Liver (tissue), 8 donors: ENCODE measurements at regions not wholly inside any gene's neighbourhood (a gene's known extent, or its start where the extent isn't known, plus 50 kb on each side); places are given as distances from the start of the nearest gene placed in this dataset.

ENCODE experiments used
- DNase-seq: peaks from one replicate; pipeline ENCODE4 v3.0.0-alpha.2; 2017; ENCODE audit warnings: low spot score
- H3K27ac ChIP-seq, 2 donors: one replicate each; pipeline ENCODE4 v1.7.0; 2013; ENCODE audit warnings: inconsistent platforms in 2 of 2, low read length in 2 of 2, control low read depth in 1 of 2, low read depth in 1 of 2, mild to moderate bottlenecking in 1 of 2
- H3K27me3 ChIP-seq, 4 donors: one replicate each; pipeline versions ENCODE4 v1.6.1 to v1.7.0; 2013; ENCODE audit warnings: low read length in 3 of 4, inconsistent platforms in 1 of 4, mild to moderate bottlenecking in 1 of 4, moderate library complexity in 1 of 4; ENCODE audit not compliant: control insufficient read depth in 4 of 4, insufficient read depth in 4 of 4
- H3K36me3 ChIP-seq, 4 donors: one replicate each; pipeline versions ENCODE4 v1.6.1 to v1.7.0; 2013; ENCODE audit warnings: low read length in 3 of 4, mild to moderate bottlenecking in 3 of 4, low read depth in 1 of 4, moderate library complexity in 1 of 4; ENCODE audit not compliant: control insufficient read depth in 4 of 4, insufficient read depth in 3 of 4
- H3K4me1 ChIP-seq, 4 donors: one replicate each; pipeline versions ENCODE4 v1.6.1 to v1.7.0; 2013; ENCODE audit warnings: low read length in 3 of 4, mild to moderate bottlenecking in 3 of 4, moderate library complexity in 1 of 4; ENCODE audit not compliant: control insufficient read depth in 4 of 4, insufficient read depth in 4 of 4
- H3K4me3 ChIP-seq, 3 donors: one replicate each; pipeline versions ENCODE4 v1.6.1 to v1.7.0; 2013; ENCODE audit warnings: low read length in 3 of 3, control low read depth in 1 of 3, low read depth in 1 of 3, mild to moderate bottlenecking in 1 of 3
- H3K9ac ChIP-seq, 2 donors: one replicate each; pipeline ENCODE4 v1.7.0; 2013; ENCODE audit warnings: low read length in 2 of 2, mild to moderate bottlenecking in 2 of 2, moderate library complexity in 2 of 2, control low read depth in 1 of 2, low read depth in 1 of 2
- H3K9me3 ChIP-seq, 4 donors: one replicate each; pipeline versions ENCODE4 v1.6.1 to v1.7.0; 2013; ENCODE audit warnings: low read length in 3 of 4; ENCODE audit not compliant: control insufficient read depth in 4 of 4
- ATF3 ChIP-seq: IDR thresholded peaks from 2 replicates; pipeline ENCODE4 v1.6.1; 2016; ENCODE audit warnings: antibody characterized with exemption
- CTCF ChIP-seq: fragments of 150-350 bp; IDR thresholded peaks from 2 replicates; pipeline ENCODE4 v1.5.1; 2017; ENCODE audit warnings: improper control_type of control experiment, low read depth, low read length; ENCODE audit not compliant: missing input control
- EGR1 ChIP-seq, 2 donors: IDR thresholded peaks; 2 replicates each; pipeline ENCODE4 v1.6.1; 2016 to 2018; ENCODE audit warnings: antibody characterized with exemption in 2 of 2, low read depth in 2 of 2
- FOXA1 ChIP-seq: IDR thresholded peaks from 2 replicates; pipeline ENCODE4 v1.6.1; 2016; ENCODE audit warnings: antibody characterized with exemption
- FOXA2 ChIP-seq: IDR thresholded peaks from 2 replicates; pipeline ENCODE4 v1.6.1; 2016; ENCODE audit warnings: antibody characterized with exemption
- GABPA ChIP-seq, 2 donors: IDR thresholded peaks in 1 of 2; conservative IDR thresholded peaks in 1 of 2; 2 replicates each; pipeline ENCODE4 v1.6.1; 2016; ENCODE audit warnings: antibody characterized with exemption in 2 of 2, mild to moderate bottlenecking in 1 of 2, moderate library complexity in 1 of 2
- HNF4A ChIP-seq, 2 donors: conservative IDR thresholded peaks; 2 replicates each; pipeline ENCODE4 v1.6.1; 2016; ENCODE audit warnings: antibody characterized with exemption in 2 of 2, mild to moderate bottlenecking in 2 of 2
- HNF4G ChIP-seq: IDR thresholded peaks from 2 replicates; pipeline ENCODE4 v1.6.1; 2016; ENCODE audit warnings: antibody characterized with exemption
- JUND ChIP-seq, 2 donors: IDR thresholded peaks; 2 replicates each; pipeline ENCODE4 v1.6.1; 2016; ENCODE audit warnings: antibody characterized with exemption in 2 of 2
- MAX ChIP-seq: IDR thresholded peaks from 2 replicates; pipeline ENCODE4 v1.6.1; 2016; ENCODE audit warnings: antibody characterized with exemption
- NR2F2 ChIP-seq: IDR thresholded peaks from 2 replicates; pipeline ENCODE4 v1.6.1; 2016; ENCODE audit warnings: antibody characterized with exemption
- RAD21 ChIP-seq, 2 donors: IDR thresholded peaks; 2 replicates each; pipeline ENCODE4 v1.6.1; 2016; ENCODE audit warnings: antibody characterized with exemption in 2 of 2, mild to moderate bottlenecking in 2 of 2
- REST ChIP-seq: IDR thresholded peaks from 2 replicates; pipeline ENCODE4 v1.6.1; 2016; ENCODE audit warnings: antibody characterized with exemption, mild to moderate bottlenecking
- RXRA ChIP-seq, 2 donors: IDR thresholded peaks; 2 replicates each; pipeline ENCODE4 v1.6.1; 2017 to 2018; ENCODE audit warnings: antibody characterized with exemption in 2 of 2, mild to moderate bottlenecking in 1 of 2
- SP1 ChIP-seq: IDR thresholded peaks from 2 replicates; pipeline ENCODE4 v1.6.1; 2018; ENCODE audit warnings: antibody characterized with exemption, mild to moderate bottlenecking
- TAF1 ChIP-seq: conservative IDR thresholded peaks from 2 replicates; pipeline ENCODE4 v1.6.1; 2016; ENCODE audit warnings: antibody characterized with exemption, mild to moderate bottlenecking
- YY1 ChIP-seq: IDR thresholded peaks from 2 replicates; pipeline ENCODE4 v1.6.1; 2016; ENCODE audit warnings: antibody characterized with exemption, mild to moderate bottlenecking
- ZBTB33 ChIP-seq: IDR thresholded peaks from 2 replicates; pipeline ENCODE4 v1.6.1; 2016; ENCODE audit warnings: antibody characterized with exemption
- WGBS: extraction: QIAGEN DNeasy Blood & Tissue Kit; methylation state at CpG from one replicate; pipeline ENCODE4 v1.1.7; 2013; 5-methylcytosine and 5-hydroxymethylcytosine counted together
- donor health status: healthy.
- donor health status: healthy.
- donor health status: healthy.
- donor health status: healthy.
- donor health status: healthy.

- TF ChIP-seq CTCF (no peak), YY1 (no peak), FOXA2 (no peak)
Observed at GRCh38 chr12:78385541-78385940, 479.0 kb upstream of the SYT1 start (continued).

- no peak overlapping the region for H3K9ac ChIP-seq
- no peak overlapping the region for H3K4me3 ChIP-seq
- no peaks in the 10 kb centered on the region for H3K36me3 ChIP-seq
- H3K27me3 ChIP-seq = no peaks in the 10 kb centered on the region
- no peak for TF ChIP-seq HNF4G
- TF ChIP-seq RAD21 (IDR thresholded peaks at IDR 0.05) = no peak
- TF ChIP-seq HNF4A (conservative IDR thresholded peaks at IDR 0.05) = no peak
- no peak for TF ChIP-seq ZBTB33
- no peak for TF ChIP-seq RXRA (IDR thresholded peaks at IDR 0.05)
- no peak for TF ChIP-seq ATF3
- TF ChIP-seq JUND (IDR thresholded peaks at IDR 0.05) = no peak
- TF ChIP-seq MAX = no peak
- TF ChIP-seq GABPA (IDR thresholded peaks at IDR 0.05 in 1 of 2, conservative IDR thresholded peaks at IDR 0.05 in 1 of 2) = no peak
- TF ChIP-seq REST = no peak
- TF ChIP-seq CTCF = no peak
- TF ChIP-seq EGR1 (IDR thresholded peaks at IDR 0.05; ENCODE audit: low read depth in 2 of 2) = no peak
- no peak for TF ChIP-seq FOXA2
- no peak for TF ChIP-seq SP1
- TF ChIP-seq FOXA1 = no peak
- no peak for TF ChIP-seq YY1
- no peak for TF ChIP-seq NR2F2
- no peak for TF ChIP-seq TAF1
- 89% methylated on average over 2 of the region's 2 CpGs for WGBS
- no peaks in the 10 kb centered on the region for H3K9me3 ChIP-seq
- DNase-seq = no peak
- no peaks in the 10 kb centered on the region for H3K4me1 ChIP-seq
- no peak overlapping the region for H3K27ac ChIP-seq
Observed at GRCh38 chr12:78386871-78387270, 477.7 kb upstream of the SYT1 start.
